Mucosa of gallbladder (tissue), 1 donor: ENCODE measurements at regions not wholly inside any gene's neighbourhood (a gene's known extent, or its start where the extent isn't known, plus 50 kb on each side); places are given as distances from the start of the nearest gene placed in this dataset.
A peak's percentile ranks its signal among the peaks of the same experiment; 100 is the strongest.

Experiments used
- DNase-seq: peaks from one replicate; pipeline ENCODE4 v3.0.0-alpha.2; 2020; ENCODE audit warnings: low spot score
- donor health status: DM: no; HTN: no; CAD: no.

- DNase-seq, result no peak
Measured at GRCh38 chr5:54854883-54855581, 130.4 kb downstream of the ESM1 start.

- no peak for DNase-seq
Measured at GRCh38 chr5:54852007-54852406, 133.4 kb downstream of the ESM1 start.

GRCh38 chr5:54851449-54851848, 133.9 kb downstream of the ESM1 start:
- no peak for DNase-seq

- DNase-seq, result no peak
Measured at GRCh38 chr5:54848581-54848980, 136.8 kb downstream of the ESM1 start.

- no peak for DNase-seq
Measured at GRCh38 chr5:54845567-54845941, 139.8 kb downstream of the ESM1 start.

GRCh38 chr5:54844905-54845566, 140.4 kb downstream of the ESM1 start:
- DNase-seq, result no peak

GRCh38 chr5:54844266-54844665, 141.1 kb downstream of the ESM1 start:
- DNase-seq, result no peak

- DNase-seq, result no peak
Measured at GRCh38 chr5:54841481-54841880, 143.9 kb downstream of the ESM1 start.

GRCh38 chr5:54838843-54839242, 146.6 kb downstream of the ESM1 start:
- DNase-seq, result no peak

- DNase-seq, result peak; percentile 13
Measured at GRCh38 chr5:54837981-54838380, 147.4 kb downstream of the ESM1 start.

- DNase-seq, result peak; percentile 14
Measured at GRCh38 chr5:54837093-54837492, 148.3 kb downstream of the ESM1 start.

GRCh38 chr5:54835647-54836046, 149.7 kb downstream of the ESM1 start:
- no peak for DNase-seq

- no peak for DNase-seq
Measured at GRCh38 chr5:54834121-54834842, 151.1 kb downstream of the ESM1 start.

- DNase-seq, result no peak
Measured at GRCh38 chr5:54833590-54833989, 151.8 kb downstream of the ESM1 start.

GRCh38 chr5:54832858-54833257, 152.5 kb downstream of the ESM1 start:
- DNase-seq, result no peak

GRCh38 chr5:54832045-54832444, 153.3 kb downstream of the ESM1 start:
- DNase-seq, result no peak

- no peak for DNase-seq
Measured at GRCh38 chr5:54831233-54831632, 154.2 kb downstream of the ESM1 start.

GRCh38 chr5:54829676-54830535, 155.5 kb downstream of the ESM1 start:
- DNase-seq, result no peak

- DNase-seq, result no peak
Measured at GRCh38 chr5:54829102-54829501, 156.3 kb downstream of the ESM1 start.

GRCh38 chr5:54828151-54828550, 157.2 kb downstream of the ESM1 start:
- no peak for DNase-seq

GRCh38 chr5:54825005-54825404, 160.4 kb downstream of the ESM1 start:
- DNase-seq, result no peak

GRCh38 chr5:54823006-54823405, 162.4 kb downstream of the ESM1 start:
- DNase-seq, result no peak
